SIG-M5 treated with dmso at 0.1 percent for 504 hours (cell line): ENCODE measurements at regions not wholly inside any gene's neighbourhood (a gene's known extent, or its start where the extent isn't known, plus 50 kb on each side); places are given as distances from the start of the nearest gene placed in this dataset.
A peak's percentile ranks its signal among the peaks of the same experiment; 100 is the strongest.
"Not testable (repeated sequence)": the region's sequence is repeated elsewhere in the genome, so short reads cannot be mapped to it uniquely, and the experiment has no call there.

Experiments
- DNase-seq: peaks from one replicate; lab custom pipeline; 2025; ENCODE audit not compliant: unreplicated experiment; lab: John Stamatoyannopoulos, UW

DNA sequence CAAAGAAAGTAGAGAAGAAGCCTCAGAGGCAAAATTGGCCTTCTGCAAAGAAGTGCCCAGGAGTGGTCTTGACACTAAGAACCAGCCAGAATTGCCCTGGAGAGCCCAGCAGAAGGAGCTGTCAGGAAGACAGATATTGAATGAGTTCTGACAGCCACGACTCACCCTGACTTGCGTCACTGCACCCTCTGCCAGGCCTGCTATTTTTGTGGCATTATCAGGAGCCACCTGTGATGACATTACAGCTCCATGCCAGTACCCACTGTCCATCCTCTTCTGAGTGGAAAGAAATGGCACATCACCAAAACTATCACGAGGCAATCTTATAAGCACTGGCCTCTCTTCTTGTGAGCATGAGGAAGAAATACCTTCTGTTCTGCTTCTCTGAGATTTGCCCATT, 67.7 kb downstream of the SMIM20 start:
- no peak for DNase-seq

DNA sequence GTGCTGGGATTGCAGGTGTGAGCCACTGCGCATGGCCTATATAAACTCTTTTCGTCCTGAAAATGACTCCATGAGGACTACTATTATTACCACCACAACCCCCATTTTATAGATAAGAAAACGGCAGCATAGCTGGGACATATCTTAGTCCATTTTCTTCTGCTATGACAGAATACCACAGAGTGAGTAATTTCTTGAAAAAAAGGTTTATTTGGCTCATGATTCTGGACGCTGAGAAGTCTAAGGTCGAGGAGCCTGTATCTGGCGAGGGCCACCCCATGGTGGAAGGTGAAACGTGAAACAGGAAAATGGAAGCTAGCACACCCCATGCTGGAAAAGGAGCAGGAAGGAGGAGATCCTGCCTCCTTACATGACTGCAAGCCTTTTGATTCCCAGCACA, 68.9 kb downstream of the SMIM20 start:
- no peak for DNase-seq

DNA sequence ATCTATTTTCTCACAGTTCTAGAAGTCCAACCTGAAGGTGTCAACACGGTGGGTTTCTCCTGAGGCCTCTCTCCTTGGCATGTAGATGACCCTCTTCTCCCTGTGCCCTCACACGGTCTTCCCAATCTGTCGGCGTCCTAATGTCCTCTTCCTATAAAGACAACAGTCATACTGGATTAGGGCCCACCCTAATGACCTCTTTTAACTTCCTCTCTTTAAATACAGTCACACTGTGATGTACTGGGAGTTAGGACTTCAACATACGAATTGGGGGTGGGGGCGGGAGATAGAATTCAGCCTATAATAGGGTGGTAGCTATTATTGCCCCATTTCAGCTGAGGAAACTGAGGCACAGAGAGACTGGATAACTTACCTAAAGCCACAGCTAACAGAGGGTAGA, 70.2 kb downstream of the SMIM20 start:
- DNase-seq: no peak

DNA sequence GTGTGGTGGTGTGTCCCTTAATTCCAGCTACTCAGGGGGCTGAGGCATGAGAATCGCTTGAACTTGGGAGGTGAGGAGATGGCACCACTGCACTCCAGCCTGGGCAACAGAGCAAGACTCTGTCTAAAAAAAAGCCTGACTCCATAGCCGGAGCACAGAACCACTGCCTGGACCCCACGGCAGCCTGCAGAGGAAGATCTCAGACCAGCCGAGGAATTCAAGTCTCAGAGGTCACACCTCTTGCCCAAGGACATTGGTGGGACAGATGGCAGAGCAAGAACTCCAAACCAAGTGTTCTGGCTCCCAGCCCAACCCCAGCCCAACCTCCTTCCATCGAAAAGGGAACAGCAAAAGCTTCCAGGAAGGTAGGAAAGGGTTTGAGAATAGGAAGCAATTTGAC, 70.8 kb downstream of the SMIM20 start:
- no peak for DNase-seq

DNA sequence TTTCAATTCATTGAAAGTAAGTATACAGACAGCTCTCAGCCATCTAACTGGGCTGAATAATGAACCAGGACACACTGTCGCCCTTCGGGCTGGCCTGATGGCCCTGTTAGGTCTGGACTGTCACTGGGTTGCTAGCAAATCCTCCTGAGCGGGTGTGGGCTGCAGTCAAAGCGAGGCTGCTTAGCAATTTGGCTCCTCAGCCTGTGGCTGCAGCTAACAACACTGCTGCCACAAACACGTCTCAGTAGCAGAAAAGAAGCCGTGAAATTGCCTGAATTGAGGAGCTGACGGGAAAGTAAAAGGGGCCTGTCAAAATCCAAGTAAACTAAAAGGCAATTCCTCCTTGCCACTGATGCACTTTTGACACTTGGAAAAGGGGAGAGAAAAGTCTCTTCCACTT, 72.8 kb downstream of the SMIM20 start:
- DNase-seq: no peak

DNA sequence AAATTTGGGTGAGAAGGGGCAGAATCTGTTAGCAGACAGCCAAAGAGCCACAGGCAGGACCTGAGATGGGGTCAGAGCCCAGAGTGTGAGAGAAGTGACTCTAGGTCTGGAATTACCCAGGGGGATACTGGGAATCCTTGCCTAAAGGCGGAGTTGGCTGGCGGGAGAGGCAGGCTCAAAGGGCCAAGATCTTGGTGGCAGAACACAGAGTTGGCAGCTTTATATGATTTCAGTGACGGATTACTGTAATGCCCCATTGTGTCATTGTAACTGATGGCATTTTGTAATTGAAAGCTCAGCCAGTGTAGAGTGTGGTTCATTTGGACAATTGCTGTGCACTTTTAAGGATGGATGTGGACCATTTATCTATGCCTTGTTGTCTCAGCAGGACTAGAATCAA, 77.3 kb downstream of the SMIM20 start:
- no peak for DNase-seq

- peak; percentile 4 for DNase-seq
These were observed 79.6 kb downstream of the SMIM20 start for GRCh38 chr4:25993395-25994185.

DNA sequence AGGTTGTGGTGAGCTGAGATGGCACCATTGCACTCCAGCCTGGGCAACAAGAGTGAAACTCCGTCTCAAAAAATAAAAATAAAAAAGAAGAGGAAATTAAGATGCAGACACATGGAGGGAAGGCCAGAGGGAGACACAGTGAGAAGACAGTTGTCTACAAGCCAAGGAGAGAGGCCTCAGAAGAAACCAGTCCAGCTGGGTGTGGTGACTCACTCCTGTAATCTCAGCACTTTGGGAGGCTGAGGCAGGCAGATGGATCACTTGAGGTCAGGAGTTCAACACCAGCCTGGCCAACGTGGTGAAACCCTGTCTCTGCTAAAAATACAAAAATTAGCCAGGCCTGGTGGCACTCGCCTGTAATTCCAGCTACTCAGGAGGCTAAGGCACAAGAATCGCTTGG, 80.6 kb downstream of the SMIM20 start:
- not testable (repeated sequence) for DNase-seq

DNA sequence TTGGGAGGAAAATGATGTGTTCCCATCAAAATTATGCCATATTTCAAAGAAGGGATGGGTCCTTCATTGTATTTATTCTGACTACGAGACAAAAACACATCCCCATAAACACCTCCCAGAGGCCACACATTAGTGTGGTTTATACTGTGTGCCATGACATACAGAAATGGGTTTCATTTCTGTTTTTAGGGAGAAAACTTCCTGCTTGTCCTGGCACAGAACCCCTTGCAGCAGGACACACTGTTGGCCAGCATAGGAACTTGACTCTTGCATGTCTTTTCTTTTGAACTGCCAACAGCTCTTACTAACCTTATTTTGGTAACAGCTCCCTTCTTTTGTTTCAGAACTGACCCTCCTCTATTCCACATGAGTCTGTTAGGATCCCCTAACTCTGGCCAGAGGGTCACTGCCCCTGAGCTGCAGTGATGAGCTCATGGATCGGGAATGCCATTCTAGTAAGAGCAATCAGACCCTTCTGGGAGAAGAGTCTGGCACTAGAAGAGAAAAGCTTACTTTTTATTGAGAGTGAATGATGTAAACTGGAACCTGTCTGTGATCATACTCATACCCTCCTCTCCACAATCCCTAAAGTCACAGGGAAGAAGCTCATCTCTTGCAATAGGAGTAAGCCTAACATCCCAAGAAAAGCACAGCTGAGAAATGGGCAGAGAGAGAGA, 86.4 kb downstream of the SMIM20 start:
- DNase-seq: peak; percentile 6

GRCh38 chr4:26001413-26001812, 87.4 kb downstream of the SMIM20 start:
- no peak for DNase-seq

GRCh38 chr4:26001816-26002215, 87.8 kb downstream of the SMIM20 start:
- DNase-seq: no peak

- DNase-seq: no peak
These were observed 89.0 kb downstream of the SMIM20 start for GRCh38 chr4:26003056-26003455.

DNA sequence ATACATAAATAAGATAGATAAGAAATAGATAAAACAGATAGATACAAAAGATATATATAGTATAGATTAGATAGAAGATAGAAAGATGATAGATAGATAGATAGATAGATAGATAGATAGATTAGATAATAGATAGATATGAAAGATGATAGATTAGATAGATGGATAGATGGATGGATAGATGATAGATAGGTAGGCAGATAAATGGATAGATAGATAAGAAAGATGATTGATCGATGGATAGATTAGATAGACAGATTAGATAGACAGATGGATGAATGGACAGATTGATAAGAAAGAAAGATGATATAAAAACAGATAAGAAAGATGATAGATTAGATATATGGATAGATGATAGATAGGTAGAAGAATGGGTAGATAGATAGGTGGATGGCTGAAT, 90.3 kb downstream of the SMIM20 start:
- DNase-seq: no peak

DNA sequence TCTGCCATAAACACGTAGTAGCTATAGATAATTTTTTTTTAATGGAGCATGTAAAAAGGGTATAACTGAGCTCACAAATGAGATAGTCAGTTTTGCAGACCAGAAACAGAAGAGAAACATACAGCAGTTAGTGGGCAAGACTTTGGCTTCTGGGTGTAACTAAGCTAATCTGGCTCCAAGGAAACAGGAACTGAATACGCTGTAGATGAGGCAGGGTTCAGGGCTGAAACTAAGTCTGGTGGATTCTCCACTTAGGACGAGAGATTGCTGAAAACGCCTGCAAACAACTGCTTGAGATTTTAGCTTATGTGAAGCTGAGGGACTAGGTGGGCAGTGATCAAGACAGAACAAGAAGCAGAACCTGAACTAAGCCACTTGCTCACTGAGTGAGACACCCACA, 91.7 kb downstream of the SMIM20 start:
- peak; percentile 52 for DNase-seq

DNA sequence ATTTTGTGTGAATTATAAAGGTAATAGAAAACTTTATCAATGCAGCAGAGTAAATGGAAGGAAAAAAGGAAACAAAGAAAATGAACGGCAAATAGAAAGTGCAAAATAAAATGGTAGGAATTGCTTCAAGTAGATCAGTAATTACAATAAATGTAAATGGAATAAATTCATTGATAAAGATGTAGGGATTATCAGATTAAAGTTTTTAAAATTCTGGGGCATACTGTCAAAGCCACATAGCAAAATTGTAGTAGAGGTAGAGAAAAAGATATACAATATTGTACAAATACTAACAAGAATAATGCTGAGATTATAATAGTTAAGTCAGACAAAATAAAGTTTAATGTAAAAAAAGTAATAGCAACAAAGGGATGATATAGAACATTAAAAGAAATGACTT, 94.7 kb downstream of the SMIM20 start:
- no peak for DNase-seq

DNA sequence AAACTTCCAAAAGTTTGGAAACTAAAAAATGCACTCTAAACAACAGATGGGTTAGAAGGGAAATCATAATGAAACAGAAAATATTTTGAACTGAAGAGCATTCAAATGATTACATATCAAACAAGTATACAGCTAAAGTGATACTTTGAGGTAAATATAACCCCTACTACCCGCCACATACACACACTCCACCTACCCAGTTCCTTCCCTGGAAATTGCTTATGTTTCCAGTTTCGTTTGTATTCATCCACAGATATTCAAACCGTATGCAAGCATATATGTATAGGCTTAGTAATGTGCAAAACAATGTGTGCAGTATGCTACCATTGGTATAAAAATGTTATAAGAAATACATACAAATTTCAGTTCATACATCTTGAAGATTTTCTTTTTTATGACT, 95.5 kb downstream of the SMIM20 start:
- DNase-seq: no peak

- no peak for DNase-seq
These were observed 96.3 kb downstream of the SMIM20 start for GRCh38 chr4:26010304-26010703.

DNA sequence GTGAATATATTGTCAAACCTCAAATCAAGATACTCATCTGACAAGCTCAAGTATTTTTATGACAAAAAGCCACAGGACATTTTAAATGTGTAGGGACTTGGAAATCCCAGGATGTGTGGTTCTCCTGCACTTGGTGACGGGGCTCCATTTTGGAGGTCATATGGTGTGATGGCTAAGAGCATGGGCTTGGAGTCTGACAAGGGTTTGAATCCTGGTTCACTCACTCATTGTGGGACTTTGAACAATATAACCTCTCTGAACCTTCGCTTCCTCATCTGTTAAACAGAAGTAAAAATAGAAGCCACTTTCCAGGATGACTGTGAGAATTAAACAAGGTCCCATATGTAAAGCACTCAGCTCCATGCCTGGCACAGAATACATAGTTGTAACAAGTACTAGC, 99.6 kb downstream of the SMIM20 start:
- DNase-seq: no peak

DNA sequence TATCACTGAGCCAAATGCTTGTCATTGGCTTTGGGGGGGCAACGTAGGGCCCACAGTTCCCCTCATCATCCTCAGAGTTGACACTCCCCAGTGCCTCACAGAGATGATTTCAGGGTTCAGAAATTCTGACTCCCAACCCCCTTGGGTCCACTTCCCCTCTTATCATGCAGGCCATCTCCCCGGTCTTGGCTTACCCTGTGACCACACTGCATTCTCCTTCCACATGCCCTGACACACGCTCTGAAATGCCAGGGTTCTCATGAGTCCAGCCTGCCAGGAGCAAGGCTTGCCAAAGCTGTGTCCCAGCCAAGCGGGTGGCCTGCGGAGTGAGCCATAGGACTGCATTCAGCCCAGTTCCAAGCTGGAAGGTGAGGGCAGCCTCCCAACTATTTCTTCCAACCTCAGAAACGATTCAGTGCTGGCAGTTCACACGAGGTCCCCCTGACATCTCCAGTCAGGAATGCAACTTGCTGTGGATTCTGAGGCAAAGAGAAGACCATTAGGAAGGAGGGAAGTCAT, 101.2 kb downstream of the SMIM20 start:
- no peak for DNase-seq

DNA sequence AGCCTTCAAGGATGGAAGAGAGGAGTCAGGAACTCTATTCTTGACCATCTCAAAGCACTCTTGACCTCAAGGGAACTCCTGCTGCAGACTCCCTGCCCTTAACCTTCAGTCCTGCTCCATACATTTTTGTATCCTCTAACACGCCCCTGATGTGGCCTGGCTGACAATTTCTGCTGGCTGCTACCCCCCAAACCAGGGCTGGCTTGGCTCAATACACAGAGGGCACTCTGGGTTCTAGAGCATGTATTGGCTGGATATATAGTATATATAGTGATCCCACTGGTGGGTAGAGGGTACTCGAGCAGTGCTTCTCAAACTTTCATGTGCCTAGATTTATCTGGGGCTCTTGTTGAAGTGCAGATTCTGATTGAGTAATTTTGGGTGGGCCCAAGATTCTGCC, 101.9 kb downstream of the SMIM20 start:
- DNase-seq: no peak

DNA sequence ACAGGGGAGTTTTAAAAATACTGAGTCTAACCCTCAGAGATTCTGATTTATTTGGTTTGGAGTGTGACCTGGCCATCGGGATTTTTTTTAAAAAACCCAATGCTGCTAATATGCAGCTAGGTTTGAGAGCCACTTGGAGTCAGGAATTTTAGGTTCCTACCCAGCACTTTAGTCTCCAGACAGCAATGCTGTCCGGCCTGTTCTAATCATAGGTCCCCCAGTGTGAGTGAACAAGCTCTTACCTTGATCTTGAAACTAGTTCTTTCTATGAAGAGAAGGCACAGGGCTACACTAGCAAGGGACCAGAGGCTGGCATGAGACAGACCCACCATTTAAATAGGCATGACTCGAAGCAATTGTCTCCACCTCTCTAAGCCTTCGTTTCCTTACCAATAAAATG, 103.5 kb downstream of the SMIM20 start:
- DNase-seq: no peak

DNA sequence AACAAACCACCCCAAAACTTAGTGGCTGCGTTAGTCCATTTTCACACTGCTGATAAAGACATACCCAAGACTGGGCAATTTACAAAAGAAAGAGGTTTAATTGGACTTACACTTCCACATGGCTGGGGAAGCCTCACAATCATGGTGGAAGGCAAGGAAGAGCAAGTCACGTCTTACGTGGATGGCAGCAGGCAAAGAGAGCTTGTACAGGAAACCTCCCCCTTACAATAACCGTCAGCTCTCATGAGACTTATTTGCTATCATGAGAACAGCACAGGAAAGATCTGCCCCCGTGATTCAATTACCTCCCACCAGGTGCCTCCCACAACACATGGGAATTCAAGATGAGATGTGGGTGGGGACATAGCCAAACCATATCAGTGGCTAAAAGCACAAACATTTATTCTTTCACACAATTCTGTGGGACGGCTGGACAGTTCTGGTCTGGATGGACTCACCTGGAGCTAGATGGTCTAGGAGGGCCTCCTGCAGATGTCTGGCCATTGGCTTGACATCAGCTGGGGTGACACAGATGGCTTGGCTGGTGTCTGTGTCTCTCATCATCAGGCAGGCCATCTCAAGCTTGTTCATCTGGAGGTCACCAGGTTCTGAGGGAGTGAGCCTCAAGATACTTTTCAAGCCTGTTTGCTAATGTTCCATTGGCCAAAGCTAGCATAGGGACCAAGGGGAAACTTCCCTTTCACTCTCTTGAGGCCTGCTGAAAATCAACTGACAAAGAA, 104.1 kb downstream of the SMIM20 start:
- DNase-seq: not testable (repeated sequence)
